GM18868 (cell line): ENCODE measurements at regions not wholly inside any gene's neighbourhood (a gene's known extent, or its start where the extent isn't known, plus 50 kb on each side); places are given as distances from the start of the nearest gene placed in this dataset.
"Not testable (repeated sequence)": the region's sequence is repeated elsewhere in the genome, so short reads cannot be mapped to it uniquely, and the experiment has no call there.

Source experiments
- ATAC-seq: cut with Tn5 transposase; IDR thresholded peaks from one replicate; pipeline ENCODE4 v1.9.1; 2021; ENCODE audit warnings: mild to moderate bottlenecking, moderate library complexity; ENCODE audit not compliant: unreplicated experiment

DNA sequence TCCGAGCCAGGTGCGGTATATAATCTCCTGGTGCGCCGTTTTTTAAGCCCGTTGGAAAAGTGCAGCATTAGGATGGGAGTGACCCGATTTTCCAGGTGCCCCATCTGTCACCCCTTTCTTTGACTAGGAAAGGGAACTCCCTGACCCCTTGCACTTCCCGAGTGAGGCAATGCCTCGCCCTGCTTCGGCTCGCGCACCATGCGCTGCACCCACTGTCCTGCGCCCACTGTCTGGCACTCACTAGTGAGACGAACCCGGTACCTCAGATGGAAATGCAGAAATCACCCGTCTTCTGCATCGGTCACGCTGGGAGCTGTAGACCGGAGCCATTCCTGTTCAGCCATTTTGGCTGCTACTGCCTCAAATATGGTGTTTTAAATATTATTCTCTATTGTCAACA, 198.0 kb downstream of the MEIS1 start:
- not testable (repeated sequence) for ATAC-seq

DNA sequence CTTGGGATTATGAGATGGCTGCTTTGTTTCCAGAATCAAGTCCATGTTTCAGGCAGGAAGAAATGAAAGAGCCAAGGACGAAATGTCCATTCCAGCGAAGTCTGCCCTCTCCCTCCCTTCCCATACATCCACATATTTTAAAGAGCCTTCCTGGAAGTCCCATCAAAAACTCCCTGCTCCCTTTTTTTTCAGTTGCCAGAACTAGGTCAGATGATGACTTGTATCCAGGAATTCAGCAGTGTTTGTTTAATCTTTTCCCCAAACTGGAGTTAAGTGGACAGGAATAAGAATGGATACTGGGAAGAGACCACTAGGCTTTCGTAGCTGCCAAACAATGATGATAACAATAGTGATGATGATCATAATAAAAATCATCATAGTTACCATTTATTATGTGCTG, 198.7 kb downstream of the MEIS1 start:
- no peak for ATAC-seq

DNA sequence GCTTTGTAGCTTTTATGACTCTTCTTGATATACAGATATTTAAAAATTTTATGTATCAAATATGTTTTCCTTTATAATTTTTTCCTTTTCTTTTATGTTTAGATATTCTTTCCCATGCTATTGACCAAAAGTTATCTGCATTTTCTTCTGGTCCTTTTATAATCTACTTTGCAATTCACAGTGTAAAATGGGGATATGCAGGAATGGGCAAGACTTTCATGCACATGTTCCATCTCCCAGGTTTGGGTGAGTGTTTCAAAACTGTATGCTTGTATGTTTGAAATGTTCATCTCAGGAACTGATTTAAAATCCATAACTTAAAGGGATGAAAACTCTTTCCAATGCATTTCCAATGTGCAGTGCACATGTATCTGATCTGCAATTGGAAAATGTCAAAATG, 199.9 kb downstream of the MEIS1 start:
- ATAC-seq, result no peak

DNA sequence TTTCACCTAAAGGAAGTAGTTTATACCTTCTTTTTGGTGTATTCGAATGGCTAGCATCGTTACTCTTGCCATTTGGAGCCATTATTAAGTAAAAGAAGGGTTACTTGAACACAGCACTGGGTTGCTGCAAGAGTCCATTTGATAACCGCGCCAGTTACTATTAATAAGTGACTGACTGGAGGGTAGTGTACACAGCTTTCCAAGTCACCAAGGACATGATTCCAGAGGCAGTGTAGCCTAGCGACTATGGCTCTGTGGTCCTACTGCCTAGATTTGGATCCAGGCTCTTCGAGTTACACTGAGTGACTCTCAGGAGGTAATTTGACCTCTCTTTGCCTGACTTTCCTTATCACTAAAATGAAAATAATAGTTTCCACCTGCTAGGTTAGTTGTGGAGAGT, 206.8 kb downstream of the MEIS1 start:
- no peak for ATAC-seq

DNA sequence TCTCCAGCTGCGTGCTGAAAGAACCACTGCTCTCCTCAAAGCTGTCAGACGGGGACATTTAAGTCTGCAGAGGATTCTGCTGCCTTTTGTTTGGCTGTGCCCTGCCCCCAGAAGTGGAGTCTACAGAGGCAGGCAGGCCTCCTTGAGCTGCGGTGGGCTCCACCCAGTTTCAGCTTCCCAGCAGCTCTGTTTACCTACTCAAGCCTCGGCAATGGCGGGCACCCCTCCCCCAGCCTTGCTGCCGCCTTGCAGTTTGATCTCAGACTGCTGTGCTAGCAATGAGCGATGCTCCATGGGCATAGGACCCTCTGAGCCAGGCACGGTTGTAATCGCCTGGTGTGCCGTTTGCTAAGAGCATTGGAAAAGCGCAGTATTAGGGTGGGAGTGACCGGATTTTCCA, 213.2 kb downstream of the MEIS1 start:
- not testable (repeated sequence) for ATAC-seq

DNA sequence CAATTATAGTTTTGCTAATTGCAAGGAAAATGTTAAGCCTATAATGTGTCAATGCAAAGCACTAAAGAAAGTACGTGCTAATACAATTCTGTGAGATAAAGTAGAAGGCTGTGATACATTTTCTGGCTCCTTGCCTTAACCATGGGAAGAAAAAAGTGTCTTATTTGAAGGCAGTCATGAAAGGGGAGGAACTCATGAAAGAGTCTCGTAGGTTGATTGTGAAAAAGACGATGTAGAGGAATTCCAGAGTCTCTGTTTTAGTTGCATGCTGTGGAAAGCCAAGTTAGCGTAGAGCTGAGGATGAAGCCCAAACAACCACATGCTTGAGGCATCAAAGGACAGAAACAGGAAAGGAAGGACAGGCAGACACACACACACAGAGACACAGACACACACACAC, 214.1 kb downstream of the MEIS1 start:
- no peak for ATAC-seq

DNA sequence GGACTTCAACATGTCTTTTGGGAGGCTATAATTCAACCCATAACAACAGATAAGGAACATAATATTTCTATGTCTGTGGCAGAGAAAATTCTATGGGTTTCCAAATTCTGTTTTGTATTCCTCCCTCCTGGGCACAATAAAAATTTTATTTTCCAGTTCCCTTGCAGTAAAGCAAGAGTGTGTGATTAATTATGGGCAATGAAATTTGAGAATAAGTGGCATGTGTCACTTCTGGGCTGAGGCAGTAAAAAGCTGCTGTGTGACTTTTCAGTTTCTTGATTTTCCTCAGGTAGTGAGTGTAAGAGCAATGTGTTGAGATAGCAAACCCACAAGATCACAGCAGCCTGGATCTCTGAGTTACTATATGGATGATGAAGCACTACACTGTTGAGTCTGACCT, 216.4 kb downstream of the MEIS1 start:
- no peak for ATAC-seq

DNA sequence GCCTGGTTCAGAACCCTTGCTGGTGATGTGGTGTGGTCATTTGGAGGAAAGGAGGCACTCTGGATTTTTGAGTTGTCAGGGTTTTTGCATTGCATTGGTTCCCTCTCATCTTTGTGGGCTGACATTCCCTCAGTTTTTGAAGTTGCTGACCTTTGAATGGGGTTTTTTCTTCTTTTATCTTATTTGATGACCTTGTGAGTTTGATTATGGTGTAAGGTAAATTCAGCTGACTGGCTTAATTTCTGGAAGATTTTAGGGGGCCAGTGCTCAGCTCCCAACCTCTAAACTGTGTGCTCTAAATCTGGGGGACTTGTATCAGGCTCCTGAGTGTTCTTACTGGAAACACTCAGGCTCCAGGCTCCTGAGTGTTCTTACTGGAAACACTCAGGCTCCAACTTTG, 225.9 kb downstream of the MEIS1 start:
- no peak for ATAC-seq

DNA sequence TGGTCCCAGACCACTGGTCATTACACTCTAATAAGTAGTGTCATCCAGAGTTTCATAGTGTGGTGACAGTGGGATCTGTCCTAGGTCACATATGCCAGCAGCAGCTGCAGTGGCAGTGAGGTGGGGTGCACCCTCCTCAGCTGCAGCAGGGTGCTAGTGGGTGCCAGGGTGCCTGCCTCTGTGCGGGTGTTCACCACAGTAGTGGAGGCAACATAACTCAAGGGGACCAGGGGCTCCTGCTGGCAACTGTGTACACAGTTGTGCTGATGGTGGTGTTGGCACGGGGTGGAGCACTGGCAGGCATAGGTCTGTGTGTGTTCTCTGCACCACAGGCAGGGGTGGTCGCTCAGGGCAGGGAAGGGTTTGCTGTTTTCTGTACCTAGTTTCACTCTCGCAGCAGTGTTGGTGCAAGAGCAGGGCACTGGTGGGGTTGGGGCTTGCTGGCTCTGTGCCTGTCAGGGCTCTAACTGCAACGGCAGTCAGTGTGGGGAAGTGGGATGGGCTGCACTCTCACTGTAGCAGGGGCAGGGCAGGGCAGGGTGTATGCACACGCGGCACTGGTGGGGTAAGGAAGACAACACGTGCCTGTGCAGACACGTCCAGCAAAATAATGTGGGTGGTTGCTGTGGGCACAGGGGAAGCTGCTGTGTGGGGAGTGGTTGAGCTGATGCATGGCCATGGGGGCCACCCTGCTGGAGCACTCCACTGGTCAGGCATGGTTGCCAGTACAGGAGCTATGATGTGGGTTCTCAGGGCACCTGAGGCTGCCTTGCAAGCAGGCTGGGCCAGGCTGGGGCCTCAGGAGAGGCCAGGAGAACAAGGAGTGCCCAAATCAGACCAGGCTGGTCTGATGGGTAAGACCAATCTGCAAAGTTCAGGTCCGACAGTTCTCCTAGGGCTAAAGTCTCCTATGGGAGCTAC, 226.6 kb downstream of the MEIS1 start:
- no peak for ATAC-seq

DNA sequence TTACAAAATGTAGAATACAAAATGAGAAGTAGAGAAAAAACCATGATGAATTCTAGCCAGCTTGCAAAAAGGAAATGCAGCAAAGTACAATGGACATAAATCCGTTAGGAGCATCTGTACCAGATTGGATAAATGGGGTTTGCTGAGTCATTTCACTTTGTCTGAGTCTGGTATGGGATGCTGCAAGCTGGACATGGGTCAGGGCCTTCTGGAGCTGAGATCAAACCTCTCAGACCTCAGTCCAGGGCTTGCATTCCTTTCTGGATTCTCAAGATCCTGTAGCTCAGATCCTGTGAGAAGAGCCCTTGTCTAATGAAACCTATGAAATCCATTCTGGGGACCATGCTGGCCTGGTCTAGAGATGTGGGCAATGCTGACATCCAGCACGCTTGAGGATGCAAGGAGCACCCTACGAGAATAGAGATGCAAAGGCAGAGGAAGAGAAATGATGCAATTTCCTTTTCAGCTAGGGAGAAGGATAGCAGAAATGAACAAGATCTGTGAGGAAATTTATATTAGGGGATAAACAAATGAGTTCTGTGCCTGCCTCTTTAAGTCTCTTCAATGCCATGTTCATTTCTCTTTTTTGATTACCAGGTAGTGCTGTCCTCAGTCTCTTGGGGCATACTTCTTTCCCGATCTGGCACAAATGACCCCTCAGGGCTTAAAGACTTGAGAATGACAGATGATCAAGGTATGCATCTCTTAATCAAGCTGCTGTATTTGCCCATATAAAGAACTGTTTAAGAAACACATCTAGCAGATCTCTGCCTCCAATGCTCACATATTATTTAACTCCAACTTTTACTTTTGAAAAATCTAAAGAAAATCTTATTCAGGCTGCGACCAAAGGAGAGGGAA, 230.4 kb downstream of the MEIS1 start:
- no peak for ATAC-seq

DNA sequence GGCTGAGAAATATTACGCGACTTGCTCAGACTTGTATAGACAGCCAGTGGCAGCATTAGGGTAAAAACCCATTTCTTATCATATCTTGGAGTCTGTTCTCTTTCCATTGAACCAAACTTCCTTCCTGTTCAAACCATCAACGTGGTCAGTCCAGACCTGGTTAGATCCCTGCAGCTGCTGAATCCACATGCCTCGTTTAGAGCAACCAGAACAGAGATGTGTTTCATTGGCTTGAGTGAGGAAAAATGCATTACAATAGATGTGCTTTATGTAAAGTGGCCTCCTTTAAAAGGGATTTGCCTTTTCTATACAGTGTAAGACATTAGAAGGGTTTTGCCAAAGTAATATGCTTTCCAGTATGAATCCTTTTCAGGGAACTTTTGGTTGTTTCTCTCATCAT, 232.4 kb downstream of the MEIS1 start:
- ATAC-seq, result no peak

DNA sequence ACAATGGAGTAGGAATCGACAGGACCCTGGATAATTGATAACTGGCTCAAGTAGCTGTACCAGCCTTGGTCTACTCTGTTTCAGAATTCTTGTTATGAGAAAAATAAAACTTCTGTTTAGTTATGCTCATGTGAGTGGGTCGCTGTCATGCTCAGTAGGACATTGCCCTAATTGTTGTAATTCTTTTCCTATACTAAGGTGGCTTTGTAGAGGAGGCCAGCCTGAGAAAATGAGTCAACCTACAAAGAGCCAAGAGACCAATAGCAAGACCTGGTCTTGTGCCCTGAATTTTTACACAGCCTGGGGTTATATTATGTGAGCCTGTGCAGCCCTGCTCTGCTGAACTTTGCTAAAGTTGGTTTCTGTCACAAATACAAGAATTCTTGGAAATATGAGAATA, 238.4 kb downstream of the MEIS1 start:
- ATAC-seq, result no peak

DNA sequence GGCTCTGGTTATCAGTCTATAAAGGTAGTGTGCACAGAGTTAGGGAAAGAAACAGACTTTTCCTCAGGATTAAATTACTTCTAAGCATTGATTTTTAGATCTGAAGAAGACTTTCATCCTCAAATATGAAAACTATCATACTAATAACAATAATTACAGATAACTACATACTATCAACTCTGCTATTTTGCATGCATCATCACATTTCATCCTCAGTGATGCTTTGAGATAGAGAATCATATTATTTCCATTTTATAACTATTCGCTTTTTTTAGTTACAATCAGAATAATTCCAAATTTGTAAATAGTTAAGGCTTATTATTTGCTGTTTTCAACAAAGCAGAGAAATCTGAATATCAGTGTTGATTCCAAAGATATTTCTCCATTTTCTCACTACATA, 239.2 kb downstream of the MEIS1 start:
- no peak for ATAC-seq

DNA sequence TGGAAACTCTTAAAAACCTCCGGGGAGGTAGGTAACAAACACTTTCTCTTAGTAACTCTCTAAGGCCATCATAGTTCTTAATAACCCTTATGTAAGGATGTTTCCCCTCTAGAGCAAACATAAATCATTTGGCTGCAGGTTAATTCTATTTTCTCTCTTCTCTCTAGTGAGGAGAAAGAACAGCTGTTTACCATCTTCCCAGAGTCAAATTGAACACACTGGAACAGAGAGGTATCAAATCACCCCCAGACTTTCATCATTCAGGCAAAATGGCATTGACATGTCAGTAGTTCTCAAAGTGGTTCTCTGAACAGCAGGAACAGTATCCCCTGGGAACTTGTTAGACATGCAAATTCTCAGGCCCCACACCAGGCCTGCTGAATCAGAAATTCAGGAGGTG, 240.7 kb downstream of the MEIS1 start:
- ATAC-seq, result no peak

DNA sequence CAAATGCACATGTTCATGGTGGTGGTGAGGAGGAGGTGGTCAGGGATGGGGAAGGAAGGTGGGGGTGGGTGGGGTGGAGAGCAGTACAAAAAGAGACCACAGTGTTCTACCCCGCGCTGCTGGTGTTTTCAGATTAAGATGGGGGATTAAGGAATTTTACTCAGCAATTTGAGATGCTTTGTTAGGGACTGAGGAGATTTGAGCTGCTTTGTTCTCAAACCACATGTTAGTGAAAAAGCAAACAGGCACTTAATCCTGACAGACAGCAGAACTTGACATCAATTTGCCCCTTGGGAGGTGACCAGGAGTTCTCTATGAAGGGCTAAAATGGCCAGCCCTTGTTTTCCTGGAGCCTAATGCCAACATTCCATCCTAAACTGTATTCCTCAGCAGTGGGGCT, 244.5 kb downstream of the MEIS1 start:
- ATAC-seq, result no peak

DNA sequence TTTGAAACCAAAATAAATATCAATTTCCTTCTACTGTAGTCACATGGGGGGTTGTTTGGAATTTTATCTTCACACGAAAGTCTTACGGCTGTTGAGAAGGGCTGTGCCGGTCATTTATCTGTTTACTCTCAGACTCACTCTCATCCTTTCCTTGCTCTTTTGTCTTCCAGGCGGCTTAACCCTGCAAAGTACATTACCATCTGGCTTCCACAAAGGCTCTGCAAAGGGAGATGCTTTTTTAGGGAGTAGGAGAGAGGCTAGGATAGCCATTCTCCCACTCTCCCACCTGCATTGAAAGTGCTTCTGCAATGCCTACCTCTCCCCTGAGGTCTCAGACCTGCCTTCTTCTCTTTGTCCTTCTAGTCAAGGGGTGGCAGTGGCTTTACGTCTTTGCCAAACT, 247.6 kb downstream of the MEIS1 start:
- ATAC-seq, result no peak

DNA sequence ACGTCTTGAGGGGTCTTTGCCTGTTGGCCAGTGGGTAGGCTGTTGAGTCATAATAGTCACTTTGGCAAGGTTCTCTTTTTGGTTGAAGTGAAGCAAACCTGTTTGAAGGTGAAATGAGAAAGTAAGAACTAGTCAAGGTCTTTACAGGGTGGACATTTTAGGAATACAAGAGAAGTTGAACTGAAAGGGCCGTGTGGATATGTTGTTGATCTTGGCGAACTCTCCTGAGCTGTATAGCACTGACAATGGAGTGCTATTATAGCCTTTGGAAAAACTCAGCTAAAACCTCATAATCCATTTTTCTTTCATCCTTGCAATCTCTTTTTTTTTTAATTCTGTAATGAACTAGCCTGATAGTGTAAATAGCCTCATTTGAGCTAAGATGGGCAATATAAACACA, 248.1 kb downstream of the MEIS1 start:
- no peak for ATAC-seq

DNA sequence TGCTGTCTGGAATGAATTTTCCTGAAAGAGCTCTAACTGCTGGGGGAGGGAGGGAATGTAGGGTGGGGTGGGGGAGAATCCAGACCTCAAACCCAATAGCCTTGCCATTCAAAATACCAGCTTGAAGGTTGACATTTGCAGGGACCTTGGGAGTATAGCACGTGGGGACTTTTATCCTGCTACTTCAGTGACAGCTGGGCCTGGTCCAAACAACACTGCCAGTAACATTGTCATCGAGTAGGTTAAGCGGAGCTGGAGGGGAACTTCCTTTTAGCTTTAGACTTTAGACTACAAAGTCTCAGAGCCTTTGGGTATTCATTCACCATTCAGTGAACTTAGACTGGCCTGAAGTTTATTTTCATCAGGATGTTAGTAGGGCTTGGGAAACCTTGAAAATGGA, 248.7 kb downstream of the MEIS1 start:
- no peak for ATAC-seq

DNA sequence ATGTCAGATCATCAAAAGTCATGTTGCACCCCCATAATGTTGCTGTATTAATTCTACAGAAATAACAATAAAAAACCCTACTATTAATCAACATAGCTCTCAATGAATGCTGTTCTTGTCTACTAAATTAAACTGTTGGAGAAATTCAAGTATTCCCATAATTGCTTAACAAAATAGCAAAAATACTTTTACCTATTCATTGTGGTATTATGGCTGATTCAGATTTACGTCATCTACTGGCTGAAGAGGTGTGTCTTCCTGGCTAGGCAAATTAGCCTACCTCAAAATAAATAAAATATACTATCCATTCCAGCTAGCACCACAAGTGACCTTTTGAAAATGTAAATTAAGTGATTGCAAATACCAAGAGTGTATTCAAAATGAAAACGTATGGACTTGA, 249.4 kb downstream of the MEIS1 start:
- ATAC-seq, result no peak

DNA sequence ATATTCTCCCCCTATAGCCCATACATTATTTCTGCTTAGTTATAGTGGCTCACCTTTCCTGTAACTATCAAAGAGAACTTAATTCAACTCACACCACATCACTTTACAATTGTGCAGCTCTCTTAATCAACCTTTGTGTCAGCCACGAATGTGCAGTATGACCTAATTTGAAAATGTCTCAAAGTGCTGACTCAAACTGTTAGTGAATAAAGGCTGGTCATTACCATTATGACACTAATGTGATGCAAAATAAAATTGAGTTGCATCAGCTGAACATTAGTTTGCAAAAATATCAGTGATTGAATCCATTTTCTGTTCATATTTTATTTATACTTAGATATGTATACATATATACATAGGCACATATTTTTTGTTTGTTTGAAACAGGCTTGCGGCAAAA, 251.8 kb downstream of the MEIS1 start:
- ATAC-seq, result no peak

DNA sequence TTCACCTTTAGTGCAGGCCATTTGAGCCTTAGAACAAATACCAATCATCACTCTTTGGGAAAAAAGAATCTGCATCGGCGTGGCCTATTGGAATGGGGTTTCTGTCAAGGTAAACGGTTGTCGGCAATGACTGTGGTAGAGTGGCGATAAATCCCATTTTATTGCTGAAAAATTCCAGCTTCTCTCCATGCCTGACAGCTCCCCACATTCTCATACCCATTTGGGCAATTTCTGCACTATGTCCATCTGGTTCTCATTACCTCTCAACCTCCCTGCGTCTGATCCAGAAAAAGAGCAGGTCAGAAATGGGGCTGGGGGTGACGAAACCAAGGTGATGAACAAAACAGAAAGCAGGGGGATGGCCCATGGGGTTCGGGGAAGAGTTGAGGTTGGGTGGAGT, 254.0 kb downstream of the MEIS1 start:
- ATAC-seq, result no peak

DNA sequence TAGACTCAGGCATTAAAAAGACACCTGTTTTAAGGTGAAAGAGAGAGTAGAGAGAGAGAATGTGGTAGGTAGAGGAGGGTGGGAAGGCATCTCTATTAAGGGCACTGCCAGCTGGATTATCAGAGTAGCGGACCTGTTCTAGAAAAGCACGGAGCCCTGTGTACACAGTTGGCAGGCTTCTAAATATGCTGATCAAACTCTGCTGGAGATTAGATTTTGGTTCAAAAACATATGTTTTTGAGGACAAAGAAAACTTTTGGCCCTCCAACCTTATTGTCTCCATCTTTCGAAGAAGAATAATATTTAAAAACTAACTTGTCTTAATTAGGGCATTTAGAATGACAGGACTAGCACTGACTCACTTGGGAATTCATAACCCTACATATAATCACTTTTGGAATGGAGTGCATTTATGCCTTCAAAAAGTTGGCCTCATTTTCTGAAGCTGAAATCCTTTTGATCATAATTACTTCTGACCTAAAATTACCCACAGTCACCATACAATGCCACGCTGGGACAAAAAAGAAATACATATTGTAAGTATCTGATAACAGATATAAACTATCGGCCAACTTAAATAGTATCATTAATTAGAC, 254.6 kb downstream of the MEIS1 start:
- no peak for ATAC-seq
